Keratinocyte (primary cell): ENCODE measurements at regions not wholly inside any gene's neighbourhood (a gene's known extent, or its start where the extent isn't known, plus 50 kb on each side); places are given as distances from the start of the nearest gene placed in this dataset.

Experiments used
- DNase-seq: peaks from one replicate; pipeline ENCODE4 v3.0.0-alpha.2; 2011; ENCODE audit warnings: low read depth, missing footprints, low spot score
- FAIRE-seq: peaks from 2 replicates; lab custom pipeline; 2011; peaks lifted over from hg19 to GRCh38; lab: Jason Lieb, UNC
- H2AFZ ChIP-seq: 2 replicates; pipeline ENCODE4 v1.6.0; 2012; ENCODE audit warnings: low read length, control low read depth, inconsistent platforms; ENCODE audit not compliant: control insufficient read depth
- H3K27ac ChIP-seq: 2 replicates; pipeline ENCODE4 v1.5.1; 2011; ENCODE audit warnings: low read length; ENCODE audit not compliant: control insufficient read depth, insufficient read depth
- H3K27me3 ChIP-seq: 3 replicates; pipeline ENCODE4 v1.6.0; 2011; ENCODE audit warnings: low read length; ENCODE audit not compliant: control insufficient read depth, insufficient read depth; ENCODE audit errors: extremely low read depth
- H3K36me3 ChIP-seq, 2 experiments: 2 replicates in 1 of 2; 3 replicates in 1 of 2; pipeline ENCODE4 v1.5.1; 2011; ENCODE audit warnings: low read length in 2 of 2, mild to moderate bottlenecking in 1 of 2; ENCODE audit not compliant: control insufficient read depth in 2 of 2, insufficient read depth in 2 of 2; ENCODE audit errors: extremely low read depth in 1 of 2
- H3K4me1 ChIP-seq: 3 replicates; pipeline ENCODE4 v1.5.1; 2011; ENCODE audit warnings: low read length; ENCODE audit not compliant: control insufficient read depth, insufficient read depth; ENCODE audit errors: extremely low read depth
- H3K4me2 ChIP-seq: 3 replicates; pipeline ENCODE4 v1.6.0; 2011; ENCODE audit warnings: low read depth, low read length; ENCODE audit not compliant: control insufficient read depth, insufficient read depth; ENCODE audit errors: extremely low read depth
- H3K4me3 ChIP-seq, 3 experiments: fragments of 200-600 bp in 1 of 3; sonication (generic) in 1 of 3; 2 replicates in 2 of 3; 3 replicates in 1 of 3; pipeline ENCODE4 v1.5.1; 2011 to 2016; ENCODE audit warnings: low read length in 3 of 3, mild to moderate bottlenecking in 3 of 3, control low read depth in 2 of 3, inconsistent platforms in 1 of 3, low read depth in 1 of 3, mixed read lengths in 1 of 3, mixed run types in 1 of 3, moderate library complexity in 1 of 3; ENCODE audit not compliant: control insufficient read depth in 2 of 3, insufficient read depth in 2 of 3; ENCODE audit errors: extremely low read depth in 1 of 3
- H3K79me2 ChIP-seq: 2 replicates; pipeline ENCODE4 v1.6.0; 2012; ENCODE audit warnings: low read length; ENCODE audit not compliant: control insufficient read depth, insufficient read depth
- H3K9ac ChIP-seq: 3 replicates; pipeline ENCODE4 v1.6.0; 2011; ENCODE audit warnings: low read length; ENCODE audit not compliant: control insufficient read depth, insufficient read depth; ENCODE audit errors: extremely low read depth
- H3K9me1 ChIP-seq: 3 replicates; pipeline ENCODE4 v1.6.0; 2011; ENCODE audit warnings: low read length; ENCODE audit not compliant: control insufficient read depth, insufficient read depth; ENCODE audit errors: extremely low read depth
- H3K9me3 ChIP-seq: 2 replicates; pipeline ENCODE4 v1.5.1; 2012; ENCODE audit warnings: low read depth, low read length; ENCODE audit not compliant: control insufficient read depth
- H4K20me1 ChIP-seq: 3 replicates; pipeline ENCODE4 v1.6.0; 2011; ENCODE audit warnings: low read length; ENCODE audit not compliant: control insufficient read depth, insufficient read depth; ENCODE audit errors: extremely low read depth
- CTCF ChIP-seq, 3 experiments: IDR thresholded peaks in 1 of 3; conservative IDR thresholded peaks in 1 of 3; optimal IDR thresholded peaks in 1 of 3; 2 replicates in 2 of 3; 3 replicates in 1 of 3; pipeline versions ENCODE3 to v1.5.1; 2011; ENCODE audit warnings: low read length in 3 of 3, mild to moderate bottlenecking in 3 of 3, moderate library complexity in 2 of 3, control low read depth in 1 of 3, inconsistent platforms in 1 of 3; ENCODE audit not compliant: insufficient read depth in 2 of 3; ENCODE audit errors: extremely low read depth in 1 of 3
- EZH2 ChIP-seq: IDR thresholded peaks from one replicate; pipeline ENCODE4 v1.6.1; 2012; ENCODE audit warnings: inconsistent platforms, mild to moderate bottlenecking, low read length, moderate library complexity
- dilution Hi-C: fragments of 300-500 bp; cut with MboI; formaldehyde crosslinking; loops from one replicate; pipeline ENCODE4 v1.7.0; 2020; ENCODE audit warnings: low sequenced_read_pairs; ENCODE audit not compliant: extremely low pct_ligation_motif_present

GRCh38 chr7:26044320-26044719, 107.7 kb upstream of the NFE2L3 start:
- dilution Hi-C loops: no loop called here
- Histone ChIP-seq H3K4me3 (no peak overlapping the region), H4K20me1 (no peaks in the 10 kb centered on the region), H3K36me3 (no peaks in the 10 kb centered on the region), H3K4me2 (no peak overlapping the region), H3K9me1 (no peaks in the 10 kb centered on the region), H3K4me1 (no peaks in the 10 kb centered on the region), H3K27me3 (no peaks in the 10 kb centered on the region), H3K9ac (no peak overlapping the region), H3K9me3 (no peaks in the 10 kb centered on the region), H3K27ac (no peak overlapping the region), H2AFZ (no peak overlapping the region), H3K79me2 (no peaks in the 10 kb centered on the region)
- no peak for FAIRE-seq
- no peak for TF ChIP-seq EZH2
- TF ChIP-seq CTCF (optimal IDR thresholded peaks at IDR 0.05 in 1 of 3, IDR thresholded peaks at IDR 0.05 in 1 of 3, conservative IDR thresholded peaks at IDR 0.05 in 1 of 3; ENCODE audit: extremely low read depth in 1 of 3, insufficient read depth in 2 of 3, low read length in 3 of 3): no peak
- no peak for DNase-seq

- dilution Hi-C loops: no loop called here
- FAIRE-seq: no peak
Observed at GRCh38 chr7:26046150-26046549, 105.8 kb upstream of the NFE2L3 start.

More at GRCh38 chr7:26046150-26046549, 105.8 kb upstream of the NFE2L3 start:
- Histone ChIP-seq H3K4me1 (no peaks in the 10 kb centered on the region), H3K27me3 (no peaks in the 10 kb centered on the region), H3K36me3 (no peaks in the 10 kb centered on the region), H2AFZ (no peak overlapping the region), H3K4me3 (no peak overlapping the region), H3K9me1 (no peaks in the 10 kb centered on the region), H3K9me3 (no peaks in the 10 kb centered on the region), H4K20me1 (no peaks in the 10 kb centered on the region), H3K9ac (no peak overlapping the region), H3K4me2 (no peak overlapping the region), H3K79me2 (no peaks in the 10 kb centered on the region), H3K27ac (no peak overlapping the region)
- TF ChIP-seq EZH2: no peak
- no peak for TF ChIP-seq CTCF (optimal IDR thresholded peaks at IDR 0.05 in 1 of 3, IDR thresholded peaks at IDR 0.05 in 1 of 3, conservative IDR thresholded peaks at IDR 0.05 in 1 of 3; ENCODE audit: extremely low read depth in 1 of 3, insufficient read depth in 2 of 3, low read length in 3 of 3)
- DNase-seq: no peak
